ENCODE measurements at regions not wholly inside any gene's neighbourhood (a gene's known extent, or its start where the extent isn't known, plus 50 kb on each side); places are given as distances from the start of the nearest gene placed in this dataset.

- DNase-seq (ENCODE audit: low spot score), result no peak
- no peaks in the 10 kb centered on the region for H4K20me1 ChIP-seq (ENCODE audit: low read depth)
Observed at GRCh38 chr4:33078145-33078544, 2358.0 kb downstream of the PCDH7 start.

GRCh38 chr4:33080275-33080674, 2360.1 kb downstream of the PCDH7 start:
- Histone ChIP-seq H3K79me2 (ENCODE audit: low read depth) (no peaks in the 10 kb centered on the region), H3F3A (ENCODE audit: low read depth) (no peaks in the 10 kb centered on the region), H3K36me3 (no peaks in the 10 kb centered on the region), H3K4me1 (peaks cover 9% of the 10 kb centered on the region), H4K20me1 (ENCODE audit: low read depth) (no peaks in the 10 kb centered on the region), H2AFZ (replicated peaks) (no peak overlapping the region), H3K27me3 (no peaks in the 10 kb centered on the region), H3K4me3 (no peak overlapping the region), H3K9me3 (ENCODE audit: low read depth) (no peaks in the 10 kb centered on the region), H3K9ac (no peak overlapping the region), H3K4me2 (no peak overlapping the region), H3K27ac (no peak overlapping the region)
- Mint-ChIP-seq H3K36me3 (no peaks in the 10 kb centered on the region), H3K27ac (no peak overlapping the region), H3K4me1 (no peaks in the 10 kb centered on the region), H3K4me3 (no peak overlapping the region), H3K9me3 (no peaks in the 10 kb centered on the region), H3K27me3 (ENCODE audit: insufficient read depth, low read depth) (no peaks in the 10 kb centered on the region)
- peak; percentile 2 for DNase-seq (ENCODE audit: low spot score)
- TF ChIP-seq CTCF (IDR thresholded peaks at IDR 0.05) (no peak), EZH2 (IDR thresholded peaks at IDR 0.05) (no peak), EZH2phosphoT487 (IDR thresholded peaks at IDR 0.05) (no peak)

More at GRCh38 chr4:33078145-33078544, 2358.0 kb downstream of the PCDH7 start:
- H3K9me3 Mint-ChIP-seq, result no peaks in the 10 kb centered on the region
- H3K27me3 ChIP-seq, result no peaks in the 10 kb centered on the region
- no peaks in the 10 kb centered on the region for H3K27me3 Mint-ChIP-seq (ENCODE audit: insufficient read depth, low read depth)
- no peak overlapping the region for H3K4me3 Mint-ChIP-seq
- H3K9ac ChIP-seq, result no peak overlapping the region
- H3K4me3 ChIP-seq, result no peak overlapping the region
- H3K27ac ChIP-seq, result no peak overlapping the region
- no peak overlapping the region for H3K4me2 ChIP-seq
- H3F3A ChIP-seq (ENCODE audit: low read depth), result no peaks in the 10 kb centered on the region
- TF ChIP-seq CTCF (IDR thresholded peaks at IDR 0.05), result no peak
- no peak for TF ChIP-seq EZH2phosphoT487 (IDR thresholded peaks at IDR 0.05)
- TF ChIP-seq EZH2 (IDR thresholded peaks at IDR 0.05), result no peak
- H3K36me3 ChIP-seq, result no peaks in the 10 kb centered on the region
- H2AFZ ChIP-seq (replicated peaks), result no peak overlapping the region
- peaks cover 5% of the 10 kb centered on the region for H3K4me1 Mint-ChIP-seq
- H3K79me2 ChIP-seq (ENCODE audit: low read depth), result no peaks in the 10 kb centered on the region
- H3K27ac Mint-ChIP-seq, result no peak overlapping the region
- no peaks in the 10 kb centered on the region for H3K9me3 ChIP-seq (ENCODE audit: low read depth)
- no peaks in the 10 kb centered on the region for H3K36me3 Mint-ChIP-seq
- H3K4me1 ChIP-seq, result peaks cover 12% of the 10 kb centered on the region

- H3K4me3 ChIP-seq, result no peak overlapping the region
- no peaks in the 10 kb centered on the region for H3K27me3 ChIP-seq
- H3K9me3 ChIP-seq (ENCODE audit: low read depth), result no peaks in the 10 kb centered on the region
- DNase-seq (ENCODE audit: low spot score), result no peak
- Mint-ChIP-seq H3K27me3 (ENCODE audit: insufficient read depth, low read depth) (no peaks in the 10 kb centered on the region), H3K27ac (no peak overlapping the region), H3K4me1 (no peaks in the 10 kb centered on the region), H3K36me3 (no peaks in the 10 kb centered on the region), H3K4me3 (no peak overlapping the region), H3K9me3 (no peaks in the 10 kb centered on the region)
- no peak overlapping the region for H3K4me2 ChIP-seq
- H4K20me1 ChIP-seq (ENCODE audit: low read depth), result no peaks in the 10 kb centered on the region
- no peak overlapping the region for H3K9ac ChIP-seq
- peak overlapping the region; percentile 46 for H2AFZ ChIP-seq (replicated peaks)
- no peak overlapping the region for H3K27ac ChIP-seq
- peaks cover 9% of the 10 kb centered on the region for H3K4me1 ChIP-seq
- H3F3A ChIP-seq (ENCODE audit: low read depth), result no peaks in the 10 kb centered on the region
- no peaks in the 10 kb centered on the region for H3K36me3 ChIP-seq
- no peaks in the 10 kb centered on the region for H3K79me2 ChIP-seq (ENCODE audit: low read depth)
- no peak for TF ChIP-seq CTCF (IDR thresholded peaks at IDR 0.05)
- no peak for TF ChIP-seq EZH2phosphoT487 (IDR thresholded peaks at IDR 0.05)
- no peak for TF ChIP-seq EZH2 (IDR thresholded peaks at IDR 0.05)
Observed at GRCh38 chr4:33085709-33086108, 2365.5 kb downstream of the PCDH7 start.

All from neural progenitor cell (in vitro differentiated cells).